Ascending aorta (tissue), 2 donors: ENCODE measurements at regions not wholly inside any gene's neighbourhood (a gene's known extent, or its start where the extent isn't known, plus 50 kb on each side); places are given as distances from the start of the nearest gene placed in this dataset.

Experiments
- DNase-seq, 2 donors: peaks; one replicate each; pipeline ENCODE4 v3.0.0-alpha.2; 2019; ENCODE audit warnings: low spot score in 2 of 2
- H3K27ac ChIP-seq, 2 donors: fragments of 200-600 bp; sonication (generic); one replicate each; pipeline ENCODE4 v1.5.1; 2016 to 2017; ENCODE audit warnings: mild to moderate bottlenecking in 1 of 2
- H3K27me3 ChIP-seq: fragments of 200-600 bp; sonication (generic); one replicate; pipeline ENCODE4 v1.5.1; 2017
- H3K36me3 ChIP-seq, 2 donors: fragments of 200-600 bp; sonication (generic); one replicate each; pipeline ENCODE4 v1.5.1; 2016
- H3K4me1 ChIP-seq, 2 donors: fragments of 200-600 bp; sonication (generic); one replicate each; pipeline ENCODE4 v1.5.1; 2016 to 2017; ENCODE audit warnings: mild to moderate bottlenecking in 1 of 2
- H3K4me3 ChIP-seq, 2 donors: fragments of 200-600 bp; sonication (generic); one replicate each; pipeline ENCODE4 v1.5.1; 2016 to 2017; ENCODE audit warnings: mild to moderate bottlenecking in 1 of 2
- H3K9me3 ChIP-seq, 2 donors: fragments of 200-600 bp; sonication (generic); one replicate each; pipeline ENCODE4 v1.5.1; 2016
- intact Hi-C: fragments of 100-400 bp; cut with DNase I; formaldehyde crosslinking; loops from one replicate; pipeline ENCODE4 v1.15.1; 2023
- TF ChIP-seq, protein P1 (sequence below), 3 experiments: fragments of 200-600 bp in 2 of 3; fragments of 450-650 bp in 1 of 3; sonication (generic) in 2 of 3; IDR thresholded peaks; one replicate each; pipeline ENCODE4 v1.5.1; 2016 to 2019; ENCODE audit warnings: antibody characterized with exemption in 3 of 3, mild to moderate bottlenecking in 1 of 3, moderate library complexity in 1 of 3

GRCh38 chr6:159473475-159474263 lies 219.4 kb downstream of the SOD2 start:
- H3K9me3 ChIP-seq: no peaks in the 10 kb centered on the region
- no peaks in the 10 kb centered on the region for H3K4me1 ChIP-seq
- H3K36me3 ChIP-seq: no peaks in the 10 kb centered on the region
- TF ChIP-seq, protein P1, sequence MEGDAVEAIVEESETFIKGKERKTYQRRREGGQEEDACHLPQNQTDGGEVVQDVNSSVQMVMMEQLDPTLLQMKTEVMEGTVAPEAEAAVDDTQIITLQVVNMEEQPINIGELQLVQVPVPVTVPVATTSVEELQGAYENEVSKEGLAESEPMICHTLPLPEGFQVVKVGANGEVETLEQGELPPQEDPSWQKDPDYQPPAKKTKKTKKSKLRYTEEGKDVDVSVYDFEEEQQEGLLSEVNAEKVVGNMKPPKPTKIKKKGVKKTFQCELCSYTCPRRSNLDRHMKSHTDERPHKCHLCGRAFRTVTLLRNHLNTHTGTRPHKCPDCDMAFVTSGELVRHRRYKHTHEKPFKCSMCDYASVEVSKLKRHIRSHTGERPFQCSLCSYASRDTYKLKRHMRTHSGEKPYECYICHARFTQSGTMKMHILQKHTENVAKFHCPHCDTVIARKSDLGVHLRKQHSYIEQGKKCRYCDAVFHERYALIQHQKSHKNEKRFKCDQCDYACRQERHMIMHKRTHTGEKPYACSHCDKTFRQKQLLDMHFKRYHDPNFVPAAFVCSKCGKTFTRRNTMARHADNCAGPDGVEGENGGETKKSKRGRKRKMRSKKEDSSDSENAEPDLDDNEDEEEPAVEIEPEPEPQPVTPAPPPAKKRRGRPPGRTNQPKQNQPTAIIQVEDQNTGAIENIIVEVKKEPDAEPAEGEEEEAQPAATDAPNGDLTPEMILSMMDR (IDR thresholded peaks at IDR 0.05): no peak
- no peak overlapping the region for H3K27ac ChIP-seq
- no peak overlapping the region for H3K4me3 ChIP-seq
- DNase-seq: no peak
- no peaks in the 10 kb centered on the region for H3K27me3 ChIP-seq
- intact Hi-C loops: no loop called here

DNA sequence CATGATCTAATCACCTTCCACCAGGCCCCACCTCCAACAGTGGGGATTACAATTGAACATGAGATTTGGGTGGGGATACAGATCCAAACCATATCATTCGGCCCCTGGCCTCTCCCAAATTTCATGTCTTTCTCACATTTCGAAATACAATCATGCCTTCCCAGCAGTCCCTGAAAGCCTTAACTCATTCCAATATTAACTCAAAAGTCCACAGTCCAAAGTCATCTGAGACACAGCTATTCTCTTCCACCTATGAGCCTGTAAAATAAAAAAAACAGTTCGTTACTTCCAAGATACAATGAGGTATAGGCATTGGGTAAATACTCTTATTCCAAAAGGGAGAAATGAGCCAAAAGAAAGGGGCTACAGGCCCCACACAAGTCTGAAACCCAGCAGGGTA lies 222.6 kb downstream of the SOD2 start:
- no peaks in the 10 kb centered on the region for H3K9me3 ChIP-seq
- no peak overlapping the region for H3K27ac ChIP-seq
- no peaks in the 10 kb centered on the region for H3K4me1 ChIP-seq
- intact Hi-C loops: no loop called here
- TF ChIP-seq, protein P1 (IDR thresholded peaks at IDR 0.05): no peak
- H3K36me3 ChIP-seq: no peaks in the 10 kb centered on the region
- no peaks in the 10 kb centered on the region for H3K27me3 ChIP-seq
- DNase-seq: no peak
- no peak overlapping the region for H3K4me3 ChIP-seq

GRCh38 chr6:159469443-159469842 lies 223.6 kb downstream of the SOD2 start:
- Histone ChIP-seq H3K36me3 (no peaks in the 10 kb centered on the region), H3K27ac (no peak overlapping the region), H3K4me1 (no peaks in the 10 kb centered on the region), H3K4me3 (no peak overlapping the region), H3K9me3 (no peaks in the 10 kb centered on the region), H3K27me3 (no peaks in the 10 kb centered on the region)
- TF ChIP-seq, protein P1 (IDR thresholded peaks at IDR 0.05): no peak
- intact Hi-C loops: loop anchor here (10.0 kb wide), 1 partner anchor 185 kb away; no protein-coding TSS in a partner anchor
- DNase-seq: no peak

- Histone ChIP-seq H3K36me3 (no peaks in the 10 kb centered on the region), H3K4me3 (no peak overlapping the region), H3K9me3 (no peaks in the 10 kb centered on the region), H3K27me3 (no peaks in the 10 kb centered on the region), H3K27ac (no peak overlapping the region), H3K4me1 (no peaks in the 10 kb centered on the region)
- intact Hi-C loops: loop anchor here (10.0 kb wide), 1 partner anchor 186 kb away; no protein-coding TSS in a partner anchor
- DNase-seq: no peak
- TF ChIP-seq, protein P1 (IDR thresholded peaks at IDR 0.05): no peak
Measured at GRCh38 chr6:159468994-159469393, 224.0 kb downstream of the SOD2 start.

- Histone ChIP-seq H3K4me3 (no peak overlapping the region), H3K4me1 (no peaks in the 10 kb centered on the region), H3K27ac (no peak overlapping the region), H3K9me3 (no peaks in the 10 kb centered on the region), H3K27me3 (no peaks in the 10 kb centered on the region), H3K36me3 (no peaks in the 10 kb centered on the region)
- intact Hi-C loops: loop anchor here (10.0 kb wide), 1 partner anchor 187 kb away; no protein-coding TSS in a partner anchor
- TF ChIP-seq, protein P1 (IDR thresholded peaks at IDR 0.05): no peak
- no peak for DNase-seq
Measured at GRCh38 chr6:159467473-159468041, 225.5 kb downstream of the SOD2 start.
